ENCODE measurements at regions not wholly inside any gene's neighbourhood (a gene's known extent, or its start where the extent isn't known, plus 50 kb on each side); places are given as distances from the start of the nearest gene placed in this dataset.
"Not testable (repeated sequence)": the region's sequence is repeated elsewhere in the genome, so short reads cannot be mapped to it uniquely, and the experiment has no call there.

GRCh38 chr12:9450127-9450567, 157.6 kb downstream of the KLRB1 start:
- DNase-seq (ENCODE audit: extremely low read depth, low read depth, low spot score) = not testable (repeated sequence)

GRCh38 chr12:9449657-9450126, 158.0 kb downstream of the KLRB1 start:
- not testable (repeated sequence) for DNase-seq (ENCODE audit: extremely low read depth, low read depth, low spot score)

GRCh38 chr12:9449181-9449580, 158.5 kb downstream of the KLRB1 start:
- DNase-seq (ENCODE audit: extremely low read depth, low read depth, low spot score) = no peak

GRCh38 chr12:9448648-9449047, 159.1 kb downstream of the KLRB1 start:
- DNase-seq (ENCODE audit: extremely low read depth, low read depth, low spot score) = not testable (repeated sequence)

- DNase-seq (ENCODE audit: extremely low read depth, low read depth, low spot score) = not testable (repeated sequence)
Measured at GRCh38 chr12:9447791-9448614, 159.7 kb downstream of the KLRB1 start.

- DNase-seq (ENCODE audit: extremely low read depth, low read depth, low spot score) = not testable (repeated sequence)
Measured at GRCh38 chr12:9446883-9447761, 160.6 kb downstream of the KLRB1 start.

GRCh38 chr12:9440428-9440827, 167.3 kb downstream of the KLRB1 start:
- DNase-seq (ENCODE audit: extremely low read depth, low read depth, low spot score) = not testable (repeated sequence)

DNA sequence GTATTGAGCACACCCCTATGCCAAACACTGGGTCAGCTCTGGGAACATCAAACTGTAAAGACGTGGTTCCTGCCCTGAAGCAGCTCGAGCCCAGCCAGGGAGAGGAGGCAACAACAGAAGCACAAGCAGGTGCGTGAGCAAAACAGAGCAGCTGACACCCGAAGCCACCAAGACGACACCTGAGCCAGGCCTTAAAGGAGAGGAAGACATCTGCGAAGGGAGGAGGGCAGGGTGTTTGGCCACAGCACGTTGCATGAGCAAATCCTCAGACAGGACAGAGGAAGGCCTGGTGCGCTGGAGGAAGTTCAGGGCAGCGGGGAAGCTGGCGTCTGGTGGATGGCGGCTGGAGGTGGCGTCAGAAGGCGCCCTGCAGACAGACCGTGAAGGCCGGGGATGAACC, 172.0 kb downstream of the KLRB1 start:
- DNase-seq (ENCODE audit: extremely low read depth, low read depth, low spot score) = not testable (repeated sequence)

GRCh38 chr12:9430385-9430784, 177.3 kb downstream of the KLRB1 start:
- not testable (repeated sequence) for DNase-seq (ENCODE audit: extremely low read depth, low read depth, low spot score)

GRCh38 chr12:9428856-9429255, 178.9 kb downstream of the KLRB1 start:
- DNase-seq (ENCODE audit: extremely low read depth, low read depth, low spot score) = not testable (repeated sequence)

- DNase-seq (ENCODE audit: extremely low read depth, low read depth, low spot score) = not testable (repeated sequence)
Measured at GRCh38 chr12:9425429-9425828, 182.3 kb downstream of the KLRB1 start.

DNA sequence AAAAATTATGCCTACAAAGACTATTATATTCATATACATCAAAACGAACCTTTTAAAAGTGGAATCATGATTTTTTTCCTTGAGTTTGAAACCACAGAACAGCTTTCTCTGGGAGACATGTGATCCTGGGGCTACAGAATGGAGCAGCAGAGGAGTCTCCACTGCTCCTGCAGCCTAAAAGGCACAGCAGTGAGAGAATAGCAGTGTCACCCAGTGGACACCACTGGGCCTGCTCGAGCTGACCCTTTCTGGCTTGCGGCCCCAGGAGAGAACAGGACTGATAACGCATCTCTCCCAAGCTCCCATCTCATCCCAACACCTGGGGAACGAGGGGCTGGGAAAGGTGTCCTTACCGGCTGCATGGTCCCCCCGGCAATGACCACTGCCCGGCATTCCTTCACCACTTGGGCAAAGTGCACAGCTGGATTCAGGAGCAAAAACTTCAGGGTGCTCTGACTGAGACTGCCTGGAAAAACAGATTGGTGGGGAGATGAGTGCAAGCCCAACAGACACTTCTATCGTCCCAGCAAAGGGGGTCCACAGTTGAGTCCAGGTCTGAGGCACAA, 183.5 kb downstream of the KLRB1 start:
- DNase-seq (ENCODE audit: extremely low read depth, low read depth, low spot score) = not testable (repeated sequence)

DNA sequence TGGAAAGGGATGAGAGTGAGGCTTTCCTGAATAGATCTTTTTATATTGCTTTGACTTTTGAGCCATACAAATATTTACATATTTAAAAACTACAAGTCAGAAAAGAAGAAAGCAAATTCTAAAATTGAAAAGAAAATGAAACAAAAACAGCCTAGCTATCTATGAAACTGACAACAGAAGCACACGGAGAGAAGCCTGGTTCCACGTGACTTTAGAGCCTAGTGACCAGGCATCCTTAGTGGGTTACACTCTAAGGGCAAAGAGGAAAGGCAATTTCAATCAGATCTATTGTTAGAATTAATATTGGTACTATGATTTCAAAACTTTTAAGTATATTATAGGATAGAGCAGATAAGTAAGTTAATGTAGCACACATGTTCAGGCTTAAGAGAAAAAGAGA, 185.0 kb downstream of the KLRB1 start:
- DNase-seq (ENCODE audit: extremely low read depth, low read depth, low spot score) = not testable (repeated sequence)

DNA sequence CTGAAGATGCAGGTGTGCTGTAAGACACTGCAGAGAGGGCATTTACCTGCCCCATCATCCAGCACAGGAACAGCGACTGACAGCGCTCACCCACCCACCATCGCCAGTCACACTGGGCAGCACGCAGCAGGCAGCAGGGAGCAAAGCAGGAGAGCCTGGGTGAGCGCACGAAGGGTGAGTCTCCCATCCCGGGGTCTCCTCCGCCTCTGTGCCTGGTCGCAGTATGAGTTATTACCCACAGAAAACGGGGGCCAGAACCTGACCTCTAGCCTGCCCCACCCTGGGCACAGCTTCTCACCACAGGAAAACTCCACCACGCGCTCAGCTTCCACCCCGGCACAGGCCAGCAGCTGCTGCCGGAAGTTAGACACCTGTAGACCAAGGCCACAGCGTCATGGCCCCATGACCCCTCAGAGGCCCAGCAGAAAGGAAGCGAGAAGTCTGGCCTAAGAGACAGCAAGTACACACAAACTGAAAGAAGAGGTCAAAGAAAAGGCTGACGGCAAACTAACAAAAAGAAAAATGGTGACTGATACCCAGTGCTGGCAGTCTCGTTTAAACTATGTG, 186.1 kb downstream of the KLRB1 start:
- DNase-seq (ENCODE audit: extremely low read depth, low read depth, low spot score) = not testable (repeated sequence)

- not testable (repeated sequence) for DNase-seq (ENCODE audit: extremely low read depth, low read depth, low spot score)
Measured at GRCh38 chr12:9420817-9421519, 186.7 kb downstream of the KLRB1 start.

GRCh38 chr12:9418669-9419041, 189.1 kb downstream of the KLRB1 start:
- not testable (repeated sequence) for DNase-seq (ENCODE audit: extremely low read depth, low read depth, low spot score)

- DNase-seq (ENCODE audit: extremely low read depth, low read depth, low spot score) = not testable (repeated sequence)
Measured at GRCh38 chr12:9417947-9418668, 189.6 kb downstream of the KLRB1 start.

GRCh38 chr12:9417341-9417740, 190.4 kb downstream of the KLRB1 start:
- not testable (repeated sequence) for DNase-seq (ENCODE audit: extremely low read depth, low read depth, low spot score)

GRCh38 chr12:9416346-9416745, 191.4 kb downstream of the KLRB1 start:
- DNase-seq (ENCODE audit: extremely low read depth, low read depth, low spot score) = not testable (repeated sequence)

Measured in glomerular endothelial cell (primary cell).